ENCODE measurements at regions not wholly inside any gene's neighbourhood (a gene's known extent, or its start where the extent isn't known, plus 50 kb on each side); places are given as distances from the start of the nearest gene placed in this dataset.

GRCh38 chr3:89713196-89713595 lies 605.8 kb downstream of the EPHA3 start:
- Histone ChIP-seq H4K20me1 (replicated peaks; ENCODE audit: control insufficient read depth, insufficient read depth, low read length) (no peaks in the 10 kb centered on the region), H3K36me3 (ENCODE audit: control insufficient read depth, insufficient read depth, low read length) (no peaks in the 10 kb centered on the region), H2AFZ (ENCODE audit: low read depth, low read length) (no peak overlapping the region), H3K9me3 (replicated peaks; ENCODE audit: control insufficient read depth, insufficient read depth, low read depth, low read length) (no peaks in the 10 kb centered on the region), H3K27me3 (ENCODE audit: control insufficient read depth in 2 of 2, insufficient read depth in 2 of 2, low read length in 2 of 2) (no peaks in the 10 kb centered on the region), H3K27ac (ENCODE audit: extremely low read depth, low read depth, low read length) (no peak overlapping the region), H3K4me3 (no peak overlapping the region), H3K4me2 (ENCODE audit: insufficient read depth, low read length) (no peak overlapping the region), H3K9ac (ENCODE audit: insufficient read depth in 1 of 2, low read depth in 2 of 2, low read length in 2 of 2) (no peak overlapping the region), H3K79me2 (ENCODE audit: control insufficient read depth, insufficient read depth, low read length) (no peaks in the 10 kb centered on the region), H3K9me1 (ENCODE audit: control insufficient read depth, insufficient read depth, low read length) (no peaks in the 10 kb centered on the region), H3K4me1 (replicated peaks in 1 of 2; ENCODE audit: control insufficient read depth in 2 of 2, insufficient read depth in 2 of 2, low read length in 2 of 2) (no peaks in the 10 kb centered on the region)
- in situ Hi-C loops (cut with MboI), result no loop called here
- ATAC-seq (no peak), DNase-seq (ENCODE audit: extremely low read depth in 1 of 4, low spot score in 3 of 4) (no peak), FAIRE-seq (no peak)
- ChIA-PET POLR2A (no interaction called here), CTCF (ENCODE audit: low intra/inter-chr PET ratio) (no interaction called here)
- TF ChIP-seq MITF (IDR thresholded peaks at IDR 0.05), result no peak
- no peak for TF ChIP-seq ZNF445 (CRISPR knock-in tag; IDR thresholded peaks at IDR 0.05; ENCODE audit: low read depth)
- TF ChIP-seq GTF2B (IDR thresholded peaks at IDR 0.05; ENCODE audit: extremely low read depth, insufficient read length), result no peak
- no peak for TF ChIP-seq ARID3A (IDR thresholded peaks at IDR 0.05; ENCODE audit: borderline replicate concordance, low read depth, low read length)
- TF ChIP-seq ZNF740 (CRISPR knock-in tag; IDR thresholded peaks at IDR 0.05), result no peak
- TF ChIP-seq ZNF740 (tag; IDR thresholded peaks at IDR 0.05), result no peak
- BruUV-seq (replicated peaks), result no TSS peak
- intact Hi-C loops (cut with micrococcal nuclease), result no loop called here
- WGBS (ENCODE audit: insufficient coverage, low coverage, missing lambda C conversion rate), result 0% methylated on average over 3 of the region's 3 CpGs
